ENCODE measurements at regions not wholly inside any gene's neighbourhood (a gene's known extent, or its start where the extent isn't known, plus 50 kb on each side); places are given as distances from the start of the nearest gene placed in this dataset.
"Not testable (repeated sequence)": the region's sequence is repeated elsewhere in the genome, so short reads cannot be mapped to it uniquely, and the experiment has no call there.

DNA sequence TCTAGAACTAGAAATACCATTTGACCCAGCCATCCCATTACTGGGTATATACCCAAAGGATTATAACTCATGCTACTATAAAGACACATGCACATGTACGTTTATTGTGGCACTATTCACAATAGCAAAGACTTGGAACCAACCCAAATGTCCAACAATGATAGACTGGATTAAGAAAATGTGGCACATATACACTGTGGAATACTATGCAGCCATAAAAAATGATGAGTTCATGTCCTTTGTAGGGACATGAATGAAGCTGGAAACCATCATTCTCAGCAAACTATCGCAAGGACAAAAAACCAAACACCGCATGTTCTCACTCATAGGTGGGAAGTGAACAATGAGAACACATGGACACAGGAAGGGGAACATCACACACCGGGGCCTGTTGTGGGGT lies 231.5 kb downstream of the GATA3 start:
- TF ChIP-seq POLR2A (IDR thresholded peaks at IDR 0.05), result not testable (repeated sequence)
- TF ChIP-seq, protein P1, sequence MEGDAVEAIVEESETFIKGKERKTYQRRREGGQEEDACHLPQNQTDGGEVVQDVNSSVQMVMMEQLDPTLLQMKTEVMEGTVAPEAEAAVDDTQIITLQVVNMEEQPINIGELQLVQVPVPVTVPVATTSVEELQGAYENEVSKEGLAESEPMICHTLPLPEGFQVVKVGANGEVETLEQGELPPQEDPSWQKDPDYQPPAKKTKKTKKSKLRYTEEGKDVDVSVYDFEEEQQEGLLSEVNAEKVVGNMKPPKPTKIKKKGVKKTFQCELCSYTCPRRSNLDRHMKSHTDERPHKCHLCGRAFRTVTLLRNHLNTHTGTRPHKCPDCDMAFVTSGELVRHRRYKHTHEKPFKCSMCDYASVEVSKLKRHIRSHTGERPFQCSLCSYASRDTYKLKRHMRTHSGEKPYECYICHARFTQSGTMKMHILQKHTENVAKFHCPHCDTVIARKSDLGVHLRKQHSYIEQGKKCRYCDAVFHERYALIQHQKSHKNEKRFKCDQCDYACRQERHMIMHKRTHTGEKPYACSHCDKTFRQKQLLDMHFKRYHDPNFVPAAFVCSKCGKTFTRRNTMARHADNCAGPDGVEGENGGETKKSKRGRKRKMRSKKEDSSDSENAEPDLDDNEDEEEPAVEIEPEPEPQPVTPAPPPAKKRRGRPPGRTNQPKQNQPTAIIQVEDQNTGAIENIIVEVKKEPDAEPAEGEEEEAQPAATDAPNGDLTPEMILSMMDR (IDR thresholded peaks at IDR 0.05), result not testable (repeated sequence)

Data from esophagus squamous epithelium (tissue), 4 donors.